GM13977 (cell line): ENCODE measurements at regions not wholly inside any gene's neighbourhood (a gene's known extent, or its start where the extent isn't known, plus 50 kb on each side); places are given as distances from the start of the nearest gene placed in this dataset.

Experiments used
- DNase-seq: peaks from one replicate; pipeline ENCODE4 v3.0.0; 2012; ENCODE audit warnings: low spot score
- in situ Hi-C: fragments of 300-500 bp; cut with MboI; formaldehyde crosslinking; loops from one replicate; pipeline ENCODE4 v1.12.0; 2022; ENCODE audit warnings: low sequenced_read_pairs, low pct_unique_long_range_greater_than_20kb, mixed read lengths, inconsistent platforms; ENCODE audit not compliant: unreplicated experiment
- TF ChIP-seq, protein P1 (sequence below): IDR thresholded peaks from 2 replicates; pipeline ENCODE4 v1.5.1; 2012; ENCODE audit warnings: mild to moderate bottlenecking, control low read depth; ENCODE audit not compliant: insufficient read depth; ENCODE audit errors: extremely low read depth, missing control alignments

- TF ChIP-seq, protein P1, sequence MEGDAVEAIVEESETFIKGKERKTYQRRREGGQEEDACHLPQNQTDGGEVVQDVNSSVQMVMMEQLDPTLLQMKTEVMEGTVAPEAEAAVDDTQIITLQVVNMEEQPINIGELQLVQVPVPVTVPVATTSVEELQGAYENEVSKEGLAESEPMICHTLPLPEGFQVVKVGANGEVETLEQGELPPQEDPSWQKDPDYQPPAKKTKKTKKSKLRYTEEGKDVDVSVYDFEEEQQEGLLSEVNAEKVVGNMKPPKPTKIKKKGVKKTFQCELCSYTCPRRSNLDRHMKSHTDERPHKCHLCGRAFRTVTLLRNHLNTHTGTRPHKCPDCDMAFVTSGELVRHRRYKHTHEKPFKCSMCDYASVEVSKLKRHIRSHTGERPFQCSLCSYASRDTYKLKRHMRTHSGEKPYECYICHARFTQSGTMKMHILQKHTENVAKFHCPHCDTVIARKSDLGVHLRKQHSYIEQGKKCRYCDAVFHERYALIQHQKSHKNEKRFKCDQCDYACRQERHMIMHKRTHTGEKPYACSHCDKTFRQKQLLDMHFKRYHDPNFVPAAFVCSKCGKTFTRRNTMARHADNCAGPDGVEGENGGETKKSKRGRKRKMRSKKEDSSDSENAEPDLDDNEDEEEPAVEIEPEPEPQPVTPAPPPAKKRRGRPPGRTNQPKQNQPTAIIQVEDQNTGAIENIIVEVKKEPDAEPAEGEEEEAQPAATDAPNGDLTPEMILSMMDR = no peak
- DNase-seq = no peak
- in situ Hi-C loops = no loop called here
These were observed 184.0 kb downstream of the OLFM1 start for GRCh38 chr9:135271425-135271824.

DNA sequence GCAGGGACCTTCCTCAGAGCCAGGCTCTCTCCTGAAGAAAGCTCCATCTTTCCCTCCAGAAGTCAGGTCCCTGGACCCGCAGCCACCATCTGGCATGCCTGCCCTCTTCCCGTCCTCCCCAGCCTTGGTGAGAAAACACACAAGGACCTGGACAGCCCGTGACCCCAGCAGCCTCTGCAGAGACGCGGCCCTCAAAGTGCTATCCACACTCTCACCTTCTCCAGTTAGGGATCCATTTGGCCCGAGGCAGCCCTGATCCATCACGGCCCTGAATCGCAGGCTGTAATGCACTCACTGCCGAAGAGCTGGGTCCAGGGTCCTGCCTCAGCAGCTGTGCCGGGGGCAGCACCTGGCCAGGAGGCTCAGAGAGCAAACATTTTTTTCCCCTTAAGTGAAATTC lies 185.1 kb downstream of the OLFM1 start:
- in situ Hi-C loops = no loop called here
- TF ChIP-seq, protein P1 = no peak
- DNase-seq = no peak

DNA sequence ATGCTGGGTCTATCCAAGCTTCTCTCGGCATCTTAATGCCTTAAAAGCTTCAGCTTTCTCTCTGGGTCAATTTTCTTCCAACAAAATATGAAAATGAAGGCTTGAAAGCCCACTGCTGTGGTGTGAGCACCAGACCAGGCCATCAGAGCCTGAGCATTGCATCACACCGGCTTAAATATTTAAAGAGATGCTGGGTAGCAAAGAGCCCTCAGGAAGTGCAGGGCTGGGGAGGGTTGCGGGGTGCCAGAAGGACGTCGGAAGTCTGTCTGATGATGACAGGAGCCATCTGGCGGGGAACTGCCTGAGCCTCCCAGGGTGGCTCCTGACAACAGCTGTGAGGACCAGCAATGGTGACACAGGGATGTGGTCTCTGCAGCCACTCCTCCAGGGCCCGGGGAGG lies 185.5 kb downstream of the OLFM1 start:
- DNase-seq = no peak
- in situ Hi-C loops = no loop called here
- TF ChIP-seq, protein P1 = no peak

DNA sequence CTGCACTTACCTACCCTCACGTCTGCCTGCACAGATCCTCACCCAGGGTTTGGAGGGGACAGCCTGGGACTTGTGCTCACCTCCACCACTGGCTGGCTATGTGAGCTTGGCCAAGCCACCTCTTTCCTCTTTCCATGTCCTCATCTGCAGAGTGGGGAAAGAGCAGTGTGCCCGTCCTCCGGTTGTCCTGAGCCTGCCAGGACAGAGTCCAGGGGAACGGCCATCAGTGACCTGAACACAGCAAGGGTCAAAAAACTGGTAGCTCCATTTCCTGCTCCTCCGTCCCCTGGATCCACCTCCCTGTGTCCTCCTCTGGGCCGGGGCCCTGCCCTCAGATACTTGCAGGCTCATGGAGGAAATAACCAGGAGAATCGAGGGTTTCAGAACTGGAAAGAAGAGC lies 187.7 kb downstream of the OLFM1 start:
- DNase-seq = no peak
- in situ Hi-C loops = no loop called here
- TF ChIP-seq, protein P1 = no peak

- in situ Hi-C loops = no loop called here
These were observed 188.3 kb downstream of the OLFM1 start for GRCh38 chr9:135275571-135276289.

GRCh38 chr9:135277219-135278201 lies 190.0 kb downstream of the OLFM1 start:
- no peak for DNase-seq
- TF ChIP-seq, protein P1 = no peak
- in situ Hi-C loops = no loop called here

More at GRCh38 chr9:135275571-135276289, 188.3 kb downstream of the OLFM1 start:
- TF ChIP-seq, protein P1 = no peak
- DNase-seq = no peak
